HepG2 (cell line): ENCODE measurements at regions not wholly inside any gene's neighbourhood (a gene's known extent, or its start where the extent isn't known, plus 50 kb on each side); places are given as distances from the start of the nearest gene placed in this dataset. TPM values are rescaled to one million over a fixed set of nuclear protein-coding genes. Genes with fewer than 3 reads are reported as not detected.
"Not testable (repeated sequence)": the region's sequence is repeated elsewhere in the genome, so short reads cannot be mapped to it uniquely, and the experiment has no call there.

ENCODE experiments used
- ATAC-seq: fragments of 200-7000 bp; cut with Tn5 transposase; 3 replicates; pipeline ENCODE4 v1.9.1; 2020; ENCODE audit warnings: mild to moderate bottlenecking, moderate library complexity
- BruUV-seq: library from RNA; stranded (reverse); fragments of 400-500 nt; replicated peaks from 2 replicates; lab custom pipeline; 2021; lab: Mats Ljungman, UMichigan
- CTCF ChIA-PET: fragments of 300-600 bp; formaldehyde crosslinking; extraction: SDS; loops from one replicate; lab custom pipeline; 2021; ENCODE audit warnings: low total read pairs, inconsistent platforms, low intra/inter-chr PET ratio; lab: Yijun Ruan, JAX
- POLR2A ChIA-PET: fragments of 350-600 bp; sonication (Branson Sonifier 250); formaldehyde crosslinking; loops from one replicate; lab custom pipeline; 2020; ENCODE audit warnings: antibody characterized with exemption, inconsistent platforms; lab: Yijun Ruan, JAX
- DNase-seq: peaks from one replicate; pipeline ENCODE4 v3.0.0-alpha.2; 2015; ENCODE audit warnings: low spot score
- FAIRE-seq: peaks from 3 replicates; lab custom pipeline; 2011; peaks lifted over from hg19 to GRCh38; lab: Jason Lieb, UNC
- H2AFZ ChIP-seq: one replicate; pipeline ENCODE4 v1.6.1; 2011; ENCODE audit warnings: low read length, inconsistent platforms
- H3K27ac ChIP-seq: fragments of 300-600 bp; 3 replicates; pipeline ENCODE4 v1.8.0; 2011; ENCODE audit warnings: mixed run types, mild to moderate bottlenecking, mixed read lengths, low read length, inconsistent platforms; ENCODE audit not compliant: insufficient read depth; ENCODE audit errors: extremely low read length
- H3K27me3 ChIP-seq, 2 experiments: fragments of 200-600 bp in 1 of 2; 2 replicates in 1 of 2; 3 replicates in 1 of 2; pipeline versions ENCODE4 v1.6.0 to v1.8.0; 2011; ENCODE audit warnings: low read length in 2 of 2, mild to moderate bottlenecking in 2 of 2, moderate library complexity in 2 of 2, inconsistent platforms in 1 of 2; ENCODE audit not compliant: insufficient read depth in 2 of 2, control insufficient read depth in 1 of 2
- H3K36me3 ChIP-seq, 2 experiments: fragments of 200-600 bp in 1 of 2; replicated peaks in 1 of 2; 2 replicates in 1 of 2; 3 replicates in 1 of 2; pipeline versions ENCODE4 v1.5.1 to v1.8.0; 2011; ENCODE audit warnings: low read length in 2 of 2, inconsistent platforms in 1 of 2; ENCODE audit not compliant: insufficient read depth in 2 of 2, control insufficient read depth in 1 of 2
- H3K4me1 ChIP-seq: 2 replicates; pipeline ENCODE4 v1.5.1; 2012; ENCODE audit warnings: low read length, inconsistent platforms; ENCODE audit not compliant: insufficient read depth
- H3K4me2 ChIP-seq: 2 replicates; pipeline ENCODE4 v1.6.0; 2011; ENCODE audit warnings: low read depth, low read length, inconsistent platforms
- H3K4me3 ChIP-seq, 3 experiments: fragments of 200-600 bp in 1 of 3; sonication (generic), shearing (Covaris generic) in 1 of 3; replicated peaks in 1 of 3; 2 replicates each; pipeline ENCODE4 v1.5.1; 2011 to 2016; ENCODE audit warnings: low read length in 3 of 3, inconsistent platforms in 2 of 3, low read depth in 2 of 3, mild to moderate bottlenecking in 2 of 3, control low read depth in 1 of 3, mixed read lengths in 1 of 3; ENCODE audit not compliant: insufficient read depth in 1 of 3
- H3K79me2 ChIP-seq: one replicate; pipeline ENCODE4 v1.6.1; 2011; ENCODE audit warnings: low read length, inconsistent platforms; ENCODE audit not compliant: insufficient read depth
- H3K9ac ChIP-seq: 2 replicates; pipeline ENCODE4 v1.6.0; 2011; ENCODE audit warnings: mild to moderate bottlenecking, low read depth, low read length, inconsistent platforms; ENCODE audit not compliant: insufficient read depth
- H3K9me3 ChIP-seq: 2 replicates; pipeline ENCODE4 v1.5.1; 2012; ENCODE audit warnings: mild to moderate bottlenecking, low read length
- H4K20me1 ChIP-seq: 2 replicates; pipeline ENCODE4 v1.6.0; 2011; ENCODE audit warnings: inconsistent platforms, mild to moderate bottlenecking, low read length, moderate library complexity; ENCODE audit not compliant: insufficient read depth
- CTCF ChIP-seq: sonication (generic); formaldehyde crosslinking; IDR thresholded peaks from 2 replicates; pipeline ENCODE4 v1.5.0; 2020; ENCODE audit warnings: mild to moderate bottlenecking, missing genetic modification reagents, moderate library complexity
- STAG1 ChIP-seq: sonication (generic); formaldehyde crosslinking; IDR thresholded peaks from 2 replicates; pipeline ENCODE4 v1.4.0; 2020; ENCODE audit warnings: missing genetic modification reagents
- WGBS: methylation state at CpG from one replicate; pipeline ENCODE4 v1.1.6; 2017; ENCODE audit warnings: low lambda C conversion rate; 5-methylcytosine and 5-hydroxymethylcytosine counted together
- in situ Hi-C: cut with HindIII; loops from 2 replicates; pipeline ENCODE4 v1.10.0; 2017; ENCODE audit warnings: low pct_unique_long_range_greater_than_20kb; ENCODE audit not compliant: extremely low pct_ligation_motif_present
- intact Hi-C: fragments of 100-400 bp; cut with micrococcal nuclease; formaldehyde crosslinking; loops from one replicate; pipeline ENCODE4 v1.10.0; 2022; ENCODE audit not compliant: unreplicated experiment
- microRNA-seq: library from miRNA; unstranded; fragments of <30 nt; microRNA quantifications from one replicate; pipeline ENCODE4, GENCODE V29; 2020
- small RNA-seq, 3 experiments: library from RNA; depleted of rRNA; stranded (forward); fragments of <200 nt; gene quantifications; one replicate each; pipeline ENCODE3, GENCODE V24; 2012; ENCODE audit warnings: low read depth in 2 of 3, low replicate concordance in 1 of 3; ENCODE audit not compliant: insufficient read length in 3 of 3, insufficient read depth in 2 of 3

- H3K27me3 ChIP-seq, intact Hi-C loops, POLR2A ChIA-PET, H3K4me1 ChIP-seq, H3K27ac ChIP-seq, H3K4me2 ChIP-seq, H4K20me1 ChIP-seq, H3K9me3 ChIP-seq, H3K36me3 ChIP-seq, in situ Hi-C loops, FAIRE-seq, H3K4me3 ChIP-seq, BruUV-seq, H3K9ac ChIP-seq, H2AFZ ChIP-seq, H3K79me2 ChIP-seq, CTCF ChIA-PET: not testable (repeated sequence)
- ATAC-seq: peak; percentile 60
- peak; percentile 0 for DNase-seq
- peak; percentile 41 for TF ChIP-seq CTCF
- TF ChIP-seq STAG1 (CRISPR knock-in tag): peak; percentile 42
- WGBS: no CpG with 5 or more reads among the region's 2 CpGs
These were observed 635.0 kb downstream of the RPIA start for GRCh38 chr2:89326455-89326854.

DNA sequence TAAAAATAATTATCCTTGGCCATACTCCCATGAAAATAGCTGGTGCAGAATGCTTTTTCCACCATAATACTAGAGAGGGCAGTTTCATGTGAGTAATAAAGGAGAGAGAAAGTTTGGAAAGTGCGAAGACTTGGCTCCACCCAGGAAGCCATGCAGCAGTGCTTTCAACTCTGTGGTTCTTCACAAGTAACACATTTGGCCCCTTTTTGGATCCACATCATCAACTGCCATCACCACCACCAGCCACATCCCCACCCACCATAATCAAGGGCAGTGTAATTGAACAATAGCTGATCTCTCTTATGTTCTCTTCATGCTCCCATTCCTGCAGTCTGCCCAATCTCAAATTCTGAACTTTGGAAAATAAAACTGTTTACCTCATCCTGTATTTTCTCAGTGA, 637.3 kb downstream of the RPIA start:
- H3K9ac ChIP-seq, BruUV-seq, H3K9me3 ChIP-seq, ATAC-seq, H3K4me3 ChIP-seq, FAIRE-seq, DNase-seq, H4K20me1 ChIP-seq, H3K27ac ChIP-seq, H3K4me1 ChIP-seq, H3K27me3 ChIP-seq, intact Hi-C loops, H3K36me3 ChIP-seq, CTCF ChIA-PET, POLR2A ChIA-PET, H3K79me2 ChIP-seq, H2AFZ ChIP-seq, H3K4me2 ChIP-seq, in situ Hi-C loops: not testable (repeated sequence)
- no CpG with 5 or more reads among the region's 1 CpG for WGBS

Small RNAs in the stretch of these regions (microRNA-seq; reads per million reads assigned to microRNA genes)
- not detected for gene MIR4436A

Small RNAs in the stretch of these regions (small RNA-seq; reads per million reads assigned to genes)
- gene IGKJ1 (0 reads per million in 3 experiments), gene IGKJ3 (0 reads per million in 3 experiments), gene IGKJ4 (0 reads per million in 3 experiments), gene IGKJ5 (0 reads per million in 3 experiments), gene IGKV1-35 (0 reads per million in 3 experiments), gene IGKV2-19 (0 reads per million in 3 experiments), gene IGKV2-36 (0 reads per million in 3 experiments), gene IGKV2-38 (0 reads per million in 3 experiments), gene IGKV3-25 (0 reads per million in 3 experiments), gene IGKV7-3 (0 reads per million in 3 experiments), gene MIR4436A (0 reads per million in 3 experiments)
